SK-N-MC (cell line): ENCODE measurements at regions not wholly inside any gene's neighbourhood (a gene's known extent, or its start where the extent isn't known, plus 50 kb on each side); places are given as distances from the start of the nearest gene placed in this dataset.

Experiments used
- EZH2 ChIP-seq: fragments of 200-600 bp; sonication (generic); IDR thresholded peaks from one replicate; pipeline ENCODE4 v1.6.1; 2017; ENCODE audit warnings: antibody characterized with exemption
- FOXP2 ChIP-seq: optimal IDR thresholded peaks from 2 replicates; pipeline ENCODE3; 2011; ENCODE audit warnings: mild to moderate bottlenecking, moderate library complexity; ENCODE audit not compliant: insufficient read depth; ENCODE audit errors: extremely low read length, control extremely low read depth
- POLR2AphosphoS5 ChIP-seq: IDR thresholded peaks from 2 replicates; pipeline ENCODE4 v1.6.1; 2012; ENCODE audit warnings: mild to moderate bottlenecking, low read depth, low read length, borderline replicate concordance

GRCh38 chr2:143926736-143927135, 593.2 kb downstream of the ZEB2 start:
- TF ChIP-seq POLR2AphosphoS5, result no peak
- TF ChIP-seq EZH2, result no peak
- no peak for TF ChIP-seq FOXP2
